ENCODE measurements at regions not wholly inside any gene's neighbourhood (a gene's known extent, or its start where the extent isn't known, plus 50 kb on each side); places are given as distances from the start of the nearest gene placed in this dataset.

DNA sequence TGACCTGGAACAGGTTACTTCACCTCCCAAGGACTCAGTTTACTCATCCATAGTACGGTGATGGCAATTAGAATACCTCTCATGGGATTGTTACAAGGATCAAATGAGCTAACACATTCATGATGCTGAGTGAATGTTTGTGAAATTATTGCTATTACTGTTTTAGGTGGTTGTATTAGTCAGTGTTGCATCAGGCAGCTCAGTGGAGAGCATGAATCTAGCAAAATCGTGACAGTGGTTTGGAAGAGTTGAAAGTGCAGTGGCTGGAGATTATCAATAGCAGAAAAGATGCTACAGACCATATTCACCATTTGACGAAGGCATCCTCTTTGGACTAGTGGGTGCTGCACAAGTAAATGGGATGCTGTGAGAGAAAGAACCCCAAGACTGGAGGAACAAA lies 50.4 kb upstream of the CTNNBL1 start:
- peak; percentile 10 for DNase-seq

- no peak for DNase-seq
Observed at GRCh38 chr20:37642246-37642645, 51.6 kb upstream of the CTNNBL1 start.

GRCh38 chr20:37640600-37641561 lies 52.9 kb upstream of the CTNNBL1 start:
- no peak for DNase-seq

- DNase-seq: no peak
Observed at GRCh38 chr20:37638527-37638926, 55.3 kb upstream of the CTNNBL1 start.

DNA sequence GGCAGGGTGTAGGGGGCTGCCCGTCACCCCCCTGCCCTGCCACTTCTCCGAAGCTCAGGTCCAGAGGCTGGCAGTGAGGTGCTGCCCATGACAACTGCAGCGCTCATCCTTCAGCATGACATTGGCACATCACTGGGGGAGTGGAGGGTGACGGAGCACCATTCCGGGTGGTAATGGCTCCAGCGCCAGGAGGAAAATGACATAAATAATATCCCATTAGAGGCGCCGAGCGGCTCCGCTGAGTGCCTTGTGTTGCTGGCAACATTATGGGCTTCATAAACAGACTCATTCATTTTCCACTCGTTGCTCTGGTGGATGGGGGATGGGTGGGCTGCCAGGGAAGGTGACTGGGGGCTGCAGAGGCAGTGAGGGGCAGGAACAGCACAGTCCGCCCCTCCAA lies 56.9 kb upstream of the CTNNBL1 start:
- DNase-seq: no peak

DNA sequence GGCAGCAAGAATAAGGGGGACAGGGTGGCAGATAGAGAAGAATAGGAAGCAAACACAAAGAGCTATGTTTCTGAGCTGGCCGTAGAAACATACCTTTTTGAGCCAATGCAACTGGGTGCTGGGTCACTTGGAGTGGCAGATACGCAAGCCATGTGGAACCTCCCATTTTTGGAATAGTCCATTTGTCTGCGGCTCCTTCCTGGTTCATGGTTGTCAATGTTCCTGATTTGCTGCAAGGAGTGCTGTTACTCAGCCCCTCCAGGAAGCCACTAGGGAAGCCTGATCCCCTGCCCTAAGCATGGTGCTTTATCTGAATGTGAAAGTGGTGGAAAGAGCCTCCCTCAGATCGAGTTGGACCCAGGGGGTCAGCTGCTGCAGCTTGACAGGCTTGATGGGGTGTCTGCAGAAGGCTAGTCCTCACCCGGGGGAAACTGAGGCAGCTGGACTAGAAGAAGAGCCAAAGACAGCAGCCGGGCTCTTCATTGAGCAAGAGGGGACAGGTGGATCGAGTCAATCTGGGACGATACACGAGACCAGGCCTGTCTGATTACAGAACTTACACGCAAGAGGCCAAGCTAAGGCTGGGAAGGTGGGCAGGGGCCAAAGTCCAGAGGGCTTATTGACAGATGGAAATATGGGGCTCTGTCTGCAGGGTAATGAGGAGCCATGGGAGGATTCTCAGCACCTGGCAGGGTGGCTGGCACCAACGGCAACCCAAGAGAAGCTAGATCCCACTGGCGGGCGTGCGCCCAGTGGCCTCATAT lies 57.4 kb upstream of the CTNNBL1 start:
- DNase-seq: no peak

GRCh38 chr20:37630993-37631392 lies 62.8 kb upstream of the CTNNBL1 start:
- DNase-seq: no peak

DNA sequence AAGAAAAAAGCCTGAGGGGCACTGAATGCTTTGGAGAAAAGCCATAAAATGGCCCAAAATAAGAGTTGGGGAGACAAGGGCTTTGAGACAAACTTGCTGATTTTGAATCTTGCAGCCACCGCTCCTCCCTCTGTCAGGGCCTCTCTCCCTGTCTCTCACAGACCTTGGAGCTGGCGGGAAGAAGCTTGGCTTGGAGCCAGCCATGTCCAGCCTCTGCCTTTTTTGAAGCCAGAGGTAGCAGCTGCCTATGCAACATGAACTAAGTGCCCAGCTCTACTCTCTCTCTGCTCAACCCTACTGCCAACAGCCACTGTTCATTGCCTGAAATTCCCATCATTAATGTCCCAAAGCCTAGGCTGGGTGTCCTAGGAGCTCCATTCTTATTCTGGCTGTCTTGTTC lies 63.7 kb upstream of the CTNNBL1 start:
- DNase-seq: no peak

DNA sequence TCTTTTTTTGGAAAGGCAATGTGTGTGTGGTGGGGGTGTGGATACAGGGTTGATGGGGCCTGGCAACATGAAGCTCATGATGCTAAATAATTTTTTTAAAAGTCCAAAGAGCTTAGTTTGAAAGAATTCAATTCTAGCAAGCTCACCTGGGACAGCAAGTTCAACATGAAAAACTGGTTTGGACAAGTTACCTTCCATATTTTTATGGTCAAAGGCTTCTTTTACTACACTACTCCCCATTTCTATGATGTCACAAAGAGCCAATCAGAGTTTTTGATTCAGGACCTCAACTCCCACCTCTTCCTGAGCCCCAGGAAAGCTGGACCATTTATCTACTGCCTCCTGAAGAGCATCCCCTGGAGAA lies 66.1 kb upstream of the CTNNBL1 start:
- DNase-seq: no peak

DNA sequence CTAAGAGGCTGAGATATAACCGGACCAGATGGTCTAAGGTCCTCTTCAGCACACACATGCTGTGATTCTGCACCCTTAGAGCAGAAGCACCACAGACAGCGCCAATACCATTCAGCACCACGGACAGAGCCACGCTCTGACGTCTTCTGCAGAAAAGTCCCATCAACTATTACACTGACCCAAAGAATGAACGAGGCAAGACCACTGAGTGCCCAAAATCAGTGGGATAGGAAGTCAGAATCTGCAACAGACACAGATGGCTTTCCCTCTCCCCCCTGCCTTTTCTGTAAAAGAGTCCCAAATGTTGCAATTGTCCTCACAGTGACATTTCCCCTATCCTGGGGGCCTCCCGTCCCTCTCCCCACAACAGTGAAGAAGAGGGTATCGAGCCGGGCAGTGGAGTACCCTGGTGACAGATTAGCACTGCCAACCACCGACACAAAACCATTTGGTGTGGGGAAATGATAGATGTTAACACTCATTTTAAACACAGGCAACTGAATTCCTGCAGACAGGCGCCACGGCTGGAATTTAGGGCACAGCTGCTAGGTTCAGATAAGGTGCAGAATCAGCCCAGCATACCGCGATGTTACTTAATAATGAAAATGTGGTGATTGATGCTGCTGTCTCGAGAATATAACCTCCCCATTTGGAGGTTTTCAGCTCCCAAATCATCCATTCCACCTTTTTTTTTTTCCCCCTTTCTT lies 66.6 kb upstream of the CTNNBL1 start:
- peak; percentile 59 for DNase-seq

- DNase-seq: no peak
Observed at GRCh38 chr20:37624963-37625362, 68.9 kb upstream of the CTNNBL1 start.

DNA sequence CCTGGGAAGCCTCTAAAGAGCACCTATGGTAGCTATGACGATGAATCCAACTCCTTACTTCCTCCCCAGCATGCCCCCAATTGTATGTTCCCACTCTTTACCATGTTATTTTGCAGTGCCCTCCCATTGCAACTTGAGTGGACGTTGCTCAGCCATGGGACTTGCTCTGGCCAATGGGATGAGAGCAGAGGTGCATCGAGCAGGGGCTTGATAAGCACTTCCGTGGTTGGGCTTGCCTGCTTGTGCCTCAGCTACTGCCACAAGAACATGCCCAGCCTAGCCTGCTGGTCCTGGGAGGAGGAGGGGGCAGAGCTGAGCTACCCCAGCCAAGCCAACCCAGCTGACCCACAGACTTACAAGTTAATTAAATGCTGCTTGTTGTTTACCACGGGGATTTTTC lies 71.1 kb upstream of the CTNNBL1 start:
- DNase-seq: no peak

- no peak for DNase-seq
Observed at GRCh38 chr20:37619496-37619895, 74.3 kb upstream of the CTNNBL1 start.

DNA sequence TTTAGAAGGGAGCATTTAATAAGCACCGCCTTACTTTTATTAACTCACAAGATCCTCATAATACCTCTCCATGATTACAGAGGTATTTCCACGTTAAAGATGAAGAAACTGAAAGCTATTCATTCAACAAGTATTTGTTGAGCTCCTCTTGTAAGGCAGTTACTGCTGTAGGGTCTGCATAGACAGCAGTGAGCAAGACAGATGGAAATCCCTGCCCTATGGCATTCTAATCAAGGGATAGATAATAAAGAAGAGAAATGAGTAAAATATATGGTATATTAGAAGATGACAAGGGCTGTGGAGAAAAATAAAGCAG lies 77.8 kb upstream of the CTNNBL1 start:
- DNase-seq: no peak

DNA sequence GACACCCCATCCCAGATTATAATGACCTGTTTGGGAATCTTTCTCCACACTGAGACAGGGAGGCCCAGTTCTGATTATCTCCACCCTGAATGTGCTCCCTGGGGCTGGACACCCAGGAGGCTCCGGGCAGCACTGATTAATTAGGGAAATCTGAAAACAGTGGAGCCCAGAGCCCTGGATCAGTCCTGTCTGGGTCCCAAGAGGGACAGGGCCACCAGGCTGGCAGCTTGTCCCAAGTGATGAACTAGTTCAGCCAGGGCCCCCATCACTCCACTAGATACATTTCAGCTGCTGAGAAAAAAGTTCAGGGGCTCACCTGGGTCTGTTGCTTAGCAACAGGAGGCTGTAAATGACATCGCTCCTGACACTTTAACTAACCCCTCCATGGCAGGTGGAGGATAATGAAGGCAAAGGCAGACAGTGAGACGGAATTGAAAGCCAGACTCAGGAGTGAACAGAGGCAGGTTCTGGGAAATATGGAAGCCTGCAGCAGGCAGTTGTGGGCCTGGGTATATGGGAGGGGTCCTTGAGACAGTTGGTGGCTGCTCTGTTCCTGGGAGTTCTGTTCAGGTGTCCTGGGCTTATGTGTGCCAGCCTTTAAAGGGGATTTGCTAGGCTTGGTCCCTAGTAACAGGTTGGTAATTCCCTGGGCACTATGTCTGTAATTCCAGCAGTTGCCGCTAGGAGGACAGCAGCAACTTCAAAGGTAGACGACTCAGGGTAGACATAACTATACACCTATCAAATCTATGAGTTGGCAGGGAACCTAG lies 78.3 kb upstream of the CTNNBL1 start:
- DNase-seq: peak; percentile 80

- DNase-seq: no peak
Observed at GRCh38 chr20:37611852-37612251, 82.0 kb upstream of the CTNNBL1 start.

DNA sequence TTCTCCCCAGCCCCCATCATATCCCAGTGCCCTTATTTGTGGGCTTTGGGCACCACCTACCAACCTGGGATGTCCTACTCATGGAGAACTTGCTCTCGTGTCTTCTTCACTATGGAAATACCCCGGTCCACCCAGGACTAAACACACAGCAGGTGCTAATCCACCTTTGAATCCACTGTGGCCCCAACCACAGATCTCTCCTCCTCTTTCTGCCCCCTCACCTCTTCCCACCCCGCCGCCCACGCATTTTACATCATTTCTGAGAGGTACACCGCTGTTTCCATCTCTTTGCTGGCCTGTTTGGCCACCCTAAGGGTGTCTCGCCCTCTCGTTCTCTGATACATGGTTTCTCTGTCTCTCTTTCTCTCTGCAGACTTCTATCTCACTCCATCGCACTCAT lies 82.5 kb upstream of the CTNNBL1 start:
- no peak for DNase-seq

GRCh38 chr20:37610203-37610798 lies 82.6 kb upstream of the BLCAP start:
- DNase-seq: no peak

DNA sequence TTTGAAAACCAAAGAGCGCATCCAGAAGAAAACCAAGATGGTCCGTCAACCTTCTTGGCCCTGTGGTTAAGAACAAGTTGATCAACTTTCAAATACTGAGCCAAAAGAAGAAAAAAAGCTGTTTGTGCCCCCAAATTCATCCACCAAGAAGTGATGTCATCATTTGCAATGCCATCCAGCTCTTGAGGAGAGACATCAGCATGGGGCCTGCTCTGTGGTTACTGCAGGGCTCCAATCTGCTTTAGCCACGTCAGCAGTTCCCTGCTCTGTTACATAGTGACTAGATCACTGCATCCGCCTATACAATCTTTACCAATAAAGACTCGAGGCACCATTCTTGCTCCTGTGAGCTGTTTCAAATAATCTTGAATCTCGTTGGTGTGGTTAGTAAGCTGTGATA lies 75.0 kb upstream of the BLCAP start:
- no peak for DNase-seq

DNA sequence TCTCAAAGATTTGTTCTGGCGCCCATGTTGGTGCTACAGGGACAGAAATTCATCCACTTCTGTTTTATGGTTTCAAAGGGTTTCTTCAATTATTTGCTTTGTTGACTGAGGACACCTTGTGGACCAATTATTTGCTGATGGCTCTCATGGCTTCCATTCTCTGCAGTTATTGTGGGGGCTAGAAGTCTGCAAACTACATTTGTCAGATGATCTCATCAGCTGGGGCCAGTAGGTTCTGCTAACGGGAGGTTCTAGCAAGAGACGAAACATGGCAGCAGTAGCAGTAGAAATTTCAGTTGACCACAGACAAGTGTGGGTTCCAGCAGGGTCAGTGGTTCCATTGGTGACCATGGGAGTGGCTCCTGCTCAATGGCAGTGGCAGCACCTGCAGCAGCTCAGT lies 72.8 kb upstream of the BLCAP start:
- no peak for DNase-seq

DNA sequence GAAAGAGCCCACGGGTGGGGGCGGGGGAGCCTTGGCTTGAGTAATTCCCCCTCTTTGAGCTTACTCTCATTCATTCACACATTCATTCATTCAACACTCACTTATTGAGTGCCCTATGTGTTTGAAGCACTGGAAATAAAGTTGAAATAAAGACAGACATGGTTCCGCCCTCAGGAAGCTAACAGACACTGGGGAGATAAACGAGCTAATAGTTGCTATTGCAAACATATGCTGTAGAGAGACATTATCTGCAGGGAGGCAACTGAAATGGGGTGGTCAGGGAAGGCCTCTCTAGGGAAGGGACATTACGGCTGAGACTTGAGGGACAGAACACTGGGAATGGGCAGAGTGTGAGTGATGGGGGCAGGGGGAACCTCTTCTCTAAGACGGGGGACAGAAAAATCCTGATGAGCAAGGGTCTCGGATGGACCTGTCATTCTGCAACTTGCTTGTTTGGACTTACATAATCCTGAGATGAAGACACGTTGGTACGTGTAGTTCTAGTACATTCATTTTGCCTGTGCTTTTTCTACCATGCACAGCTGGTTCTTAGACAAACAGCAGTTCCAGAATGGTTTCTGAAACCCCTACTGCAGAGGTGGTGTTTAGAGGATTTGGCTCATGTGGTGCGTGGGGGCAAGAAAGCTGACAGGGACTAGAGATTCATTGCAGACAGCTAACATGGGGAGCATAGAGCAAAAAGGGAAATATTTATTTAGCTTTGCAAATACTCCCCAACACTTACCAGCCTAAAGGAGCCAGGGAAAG lies 71.1 kb upstream of the BLCAP start:
- DNase-seq: no peak

GRCh38 chr20:37598100-37598543 lies 70.4 kb upstream of the BLCAP start:
- no peak for DNase-seq

All from activated CD4-positive, alpha-beta T cell treated with anti-CD3 and anti-CD28 coated beads for 48 hours (primary cell).